ENCODE measurements at regions not wholly inside any gene's neighbourhood (a gene's known extent, or its start where the extent isn't known, plus 50 kb on each side); places are given as distances from the start of the nearest gene placed in this dataset.
A peak's percentile ranks its signal among the peaks of the same experiment; 100 is the strongest.

DNA sequence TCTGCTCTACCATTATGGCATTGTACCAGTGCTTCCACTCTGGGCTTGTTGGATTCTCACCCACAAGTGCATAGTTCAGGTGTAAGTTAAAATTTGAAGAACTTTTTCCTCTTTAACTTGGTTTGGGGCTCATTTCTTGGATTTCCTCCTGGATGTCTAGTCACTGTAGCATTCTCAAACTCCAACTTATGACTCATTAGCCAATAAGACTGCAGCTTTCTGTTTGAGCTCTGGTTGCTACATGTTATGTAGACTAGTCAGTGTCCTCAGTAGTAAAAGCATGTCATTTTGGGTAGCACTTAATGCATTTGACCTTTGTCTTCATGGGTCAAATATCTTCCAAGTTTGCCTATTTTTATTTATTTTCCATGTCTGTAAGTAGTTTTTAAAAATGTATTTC lies 790.8 kb downstream of the BRINP1 start:
- peak; percentile 47 for DNase-seq (ENCODE audit: low read depth)

DNA sequence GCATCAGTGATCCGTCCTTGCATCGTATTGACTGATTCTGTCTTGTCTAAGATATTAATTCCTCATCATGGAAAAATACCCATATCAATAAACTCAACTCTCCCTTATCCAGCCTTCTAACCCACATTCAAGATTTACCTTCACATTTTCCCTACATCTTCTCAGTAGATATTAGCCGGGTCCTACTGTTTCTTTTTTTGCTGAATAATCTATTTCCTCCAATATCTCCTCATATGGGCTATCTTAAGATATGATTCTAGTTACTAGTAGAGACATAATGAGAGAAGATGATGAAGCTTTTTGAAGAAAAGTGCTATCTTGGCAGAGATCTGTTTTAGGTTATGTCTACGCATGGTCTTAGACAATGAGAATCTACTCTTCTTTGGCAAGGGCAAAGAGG lies 785.8 kb downstream of the BRINP1 start:
- DNase-seq (ENCODE audit: low read depth): no peak

DNA sequence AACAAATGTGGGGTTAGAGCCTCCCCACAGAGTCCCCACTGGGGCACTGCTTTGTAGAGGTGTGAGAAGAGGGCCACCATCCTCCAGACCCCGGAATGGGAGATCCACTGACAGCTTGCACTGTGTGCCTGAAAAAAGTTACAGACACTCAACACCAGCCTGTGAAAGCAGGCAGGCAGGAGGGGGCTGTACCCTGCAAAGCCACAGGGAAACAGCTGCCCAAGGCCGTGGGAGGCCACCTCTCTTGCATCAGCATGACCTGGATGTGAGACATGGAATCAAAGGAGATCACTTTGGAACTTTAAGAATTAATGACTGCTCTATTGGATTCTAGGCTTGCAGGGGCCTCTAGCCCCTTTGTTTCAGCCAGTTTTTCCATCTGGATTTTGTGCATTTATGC lies 782.3 kb downstream of the BRINP1 start:
- no peak for DNase-seq (ENCODE audit: low read depth)

DNA sequence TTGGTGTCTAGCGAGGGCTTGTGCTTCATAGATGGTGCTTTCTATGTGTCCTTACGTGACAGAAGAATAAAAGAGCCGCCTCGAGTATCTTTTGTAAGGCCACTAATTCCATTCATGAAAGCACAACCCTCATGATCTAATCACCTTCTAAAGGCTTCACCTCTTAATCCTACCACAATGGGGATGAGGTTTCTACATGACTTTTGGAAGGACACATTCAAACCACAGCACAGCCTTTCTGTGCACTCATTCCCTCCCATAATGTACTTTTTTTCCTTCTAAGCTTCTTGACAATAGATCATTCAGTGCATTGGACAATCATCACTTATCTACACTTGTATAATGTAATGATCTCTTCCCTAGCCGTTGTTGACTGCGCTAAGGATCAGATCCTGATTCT lies 774.8 kb downstream of the BRINP1 start:
- DNase-seq (ENCODE audit: low read depth): no peak

DNA sequence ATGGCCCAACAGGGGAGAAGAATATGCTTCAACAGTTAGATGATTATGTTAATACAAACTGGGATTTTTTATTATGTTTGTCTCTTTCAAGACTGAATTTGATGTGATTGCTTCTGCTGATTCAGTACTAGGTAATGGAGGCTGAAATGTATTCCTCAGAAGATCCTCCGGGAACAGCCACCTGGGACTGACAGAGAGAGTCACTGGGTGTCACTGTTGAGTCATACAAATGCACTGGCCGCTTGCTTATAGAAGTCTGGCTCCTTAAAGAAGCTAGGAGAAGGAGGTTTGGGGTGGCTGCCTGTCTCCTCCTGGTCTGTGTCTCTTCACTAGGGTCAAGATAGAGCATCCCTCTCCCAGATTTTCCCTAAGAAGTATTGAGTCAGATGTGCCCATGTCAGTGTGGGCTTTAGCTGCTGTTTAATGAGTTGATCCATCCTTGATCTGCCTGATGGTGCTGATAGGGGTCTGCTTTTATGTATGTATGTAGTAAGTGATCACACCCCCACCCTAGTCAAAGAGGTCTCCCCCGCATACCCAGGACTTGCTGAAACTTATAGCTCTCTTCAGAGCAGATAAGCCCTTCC lies 773.4 kb downstream of the BRINP1 start:
- no peak for DNase-seq (ENCODE audit: low read depth)

DNA sequence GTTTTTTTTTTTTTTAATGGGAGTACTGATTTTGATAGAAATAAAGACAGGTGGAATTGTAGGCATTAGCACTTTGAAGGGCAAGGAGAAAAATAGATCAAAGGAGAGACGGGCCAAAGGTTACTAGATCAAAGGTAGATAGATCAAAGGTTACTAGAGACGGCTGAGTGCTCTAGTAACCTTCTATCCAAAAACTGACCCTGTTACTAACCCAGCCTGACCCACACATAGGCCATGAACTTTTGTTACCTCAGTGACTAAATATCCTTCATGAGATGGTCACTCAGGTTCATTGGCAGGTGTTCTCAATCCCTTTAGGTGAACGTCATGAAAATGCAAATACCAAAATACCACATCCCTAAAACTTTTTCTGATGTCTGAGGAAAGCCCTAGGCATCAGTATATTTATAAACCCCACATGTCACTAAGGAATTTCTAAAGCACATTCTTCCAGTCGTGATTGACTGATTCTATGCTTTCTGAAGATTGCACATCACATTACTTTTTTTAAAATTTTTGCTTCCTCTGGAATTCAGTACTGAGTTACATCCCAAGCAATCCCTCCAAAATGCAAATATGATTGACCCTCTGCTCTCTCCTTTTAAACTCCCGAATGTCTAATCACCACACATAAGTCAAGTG lies 772.7 kb downstream of the BRINP1 start:
- DNase-seq (ENCODE audit: low read depth): no peak

DNA sequence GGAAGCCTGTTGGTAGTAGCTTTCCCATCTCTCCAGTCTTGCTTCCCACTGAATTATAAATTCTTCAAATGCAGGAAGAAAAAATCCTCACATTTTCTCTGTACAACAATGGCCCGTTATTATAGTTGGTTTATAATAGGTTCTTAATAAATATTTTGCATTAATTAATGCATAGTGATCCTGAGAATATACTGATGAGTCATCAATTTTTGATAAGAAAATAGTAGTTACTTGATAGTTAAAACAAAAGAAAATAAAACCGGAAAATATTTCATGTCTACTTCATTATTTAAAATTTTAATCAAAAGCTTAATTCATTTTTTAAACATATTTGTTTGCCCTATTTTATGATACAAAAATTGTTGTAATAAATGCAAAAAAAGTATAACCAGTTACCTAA lies 762.6 kb downstream of the BRINP1 start:
- DNase-seq (ENCODE audit: low read depth): no peak

DNA sequence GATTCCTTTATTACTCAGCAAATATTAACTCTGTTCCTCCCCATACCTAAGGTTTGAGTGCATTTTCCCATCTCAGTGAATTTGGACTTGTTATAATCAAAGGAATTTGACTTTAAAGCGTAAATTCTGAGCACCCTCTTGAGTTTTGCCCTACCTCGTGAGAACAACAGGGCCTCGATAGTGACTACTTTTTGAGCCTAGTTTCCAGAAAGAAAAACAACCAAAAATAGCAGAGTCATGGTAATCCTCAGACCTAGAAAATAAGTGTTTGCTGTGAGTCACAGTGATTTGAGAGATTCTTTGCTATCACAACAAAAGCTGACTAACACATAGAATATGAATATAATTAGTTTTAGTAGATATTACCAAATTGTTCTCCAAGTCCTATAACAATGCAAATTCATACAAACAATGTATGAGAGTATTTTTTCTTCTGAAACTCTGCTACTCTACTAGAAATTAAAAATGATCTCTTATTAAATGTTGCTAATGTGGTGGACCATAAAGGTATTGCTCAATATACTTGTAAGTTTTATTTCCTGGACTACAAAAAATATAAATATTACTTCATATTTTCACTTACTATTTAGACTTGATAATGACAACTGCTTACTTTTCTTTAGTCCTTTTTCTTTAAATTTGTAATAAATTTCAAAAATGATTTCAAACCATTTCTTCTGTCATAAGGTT lies 759.7 kb downstream of the BRINP1 start:
- peak; percentile 43 for DNase-seq (ENCODE audit: low read depth)

DNA sequence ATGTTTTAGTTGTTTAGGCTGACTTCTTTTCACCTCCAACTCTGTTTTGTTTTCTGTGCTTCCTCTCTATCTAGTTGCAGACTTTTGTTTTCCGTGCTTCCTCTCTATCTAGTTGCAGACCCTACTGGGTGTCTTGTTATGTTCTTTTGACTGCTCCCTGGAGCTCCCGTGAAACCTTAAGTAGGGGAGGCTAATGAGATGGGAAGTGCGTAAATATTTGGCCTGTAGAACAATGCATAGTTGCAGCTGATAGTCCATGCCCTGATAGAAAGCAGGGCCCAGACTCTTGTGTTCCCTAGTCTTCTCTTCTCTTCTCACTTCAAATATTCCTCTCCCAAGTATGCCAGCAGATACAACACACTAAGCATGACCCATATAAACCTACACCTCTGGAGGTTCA lies 757.0 kb downstream of the BRINP1 start:
- DNase-seq (ENCODE audit: low read depth): no peak

DNA sequence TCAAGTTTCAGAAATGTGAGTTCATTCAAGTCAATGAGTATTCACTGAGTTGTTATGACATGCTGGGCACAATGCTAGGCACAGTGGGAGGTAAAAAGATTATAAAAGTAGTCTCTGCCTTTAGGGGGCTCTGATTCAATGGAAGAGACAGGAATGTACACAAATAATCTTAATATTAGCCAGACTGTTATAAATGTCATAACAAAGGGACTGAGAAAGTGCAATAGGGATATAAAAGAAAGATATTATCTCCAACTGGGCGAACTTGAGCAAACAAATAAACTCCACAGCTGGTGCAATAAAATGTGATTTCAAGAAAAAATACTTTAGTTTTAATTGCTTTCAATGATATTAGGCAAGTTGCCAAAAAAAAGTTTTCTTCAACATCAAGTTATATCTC lies 755.2 kb downstream of the BRINP1 start:
- DNase-seq (ENCODE audit: low read depth): no peak

DNA sequence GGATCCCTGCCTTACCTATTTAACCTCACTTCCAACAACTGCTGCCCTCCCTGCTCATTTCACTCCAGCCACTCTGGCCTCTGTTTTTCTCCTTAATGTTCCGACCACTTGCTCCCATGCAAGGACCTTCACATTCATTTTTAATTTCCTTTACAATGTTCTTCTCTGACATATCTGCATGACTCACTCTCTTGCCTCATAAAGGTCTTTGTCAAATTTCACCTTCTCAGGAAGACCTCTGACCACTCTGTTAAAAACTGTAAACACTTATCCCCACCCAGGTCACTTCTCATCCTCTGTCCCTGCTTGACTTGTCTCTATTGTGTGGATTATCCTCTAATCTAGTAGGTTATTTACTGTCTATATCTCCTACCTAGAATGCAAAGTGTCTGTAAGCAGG lies 751.2 kb downstream of the BRINP1 start:
- no peak for DNase-seq (ENCODE audit: low read depth)

DNA sequence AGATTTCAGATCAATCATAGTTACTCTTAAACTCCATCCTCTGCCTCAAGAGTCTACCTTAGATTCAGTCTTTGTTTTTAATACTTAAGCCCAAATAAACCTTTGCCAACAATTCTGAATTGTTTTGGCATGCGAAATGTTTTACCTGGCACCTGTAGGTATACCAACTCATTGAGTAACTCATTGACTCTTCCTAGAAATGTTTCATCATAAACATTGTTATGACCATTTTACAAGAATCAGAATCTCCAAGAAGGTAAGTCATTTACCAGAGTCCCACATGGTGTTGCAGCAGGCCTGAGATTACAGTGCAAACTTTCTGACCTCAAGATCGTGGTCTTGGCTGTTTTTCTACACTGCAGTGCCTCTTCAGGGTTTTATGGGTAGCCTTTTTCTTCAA lies 750.4 kb downstream of the BRINP1 start:
- no peak for DNase-seq (ENCODE audit: low read depth)

DNA sequence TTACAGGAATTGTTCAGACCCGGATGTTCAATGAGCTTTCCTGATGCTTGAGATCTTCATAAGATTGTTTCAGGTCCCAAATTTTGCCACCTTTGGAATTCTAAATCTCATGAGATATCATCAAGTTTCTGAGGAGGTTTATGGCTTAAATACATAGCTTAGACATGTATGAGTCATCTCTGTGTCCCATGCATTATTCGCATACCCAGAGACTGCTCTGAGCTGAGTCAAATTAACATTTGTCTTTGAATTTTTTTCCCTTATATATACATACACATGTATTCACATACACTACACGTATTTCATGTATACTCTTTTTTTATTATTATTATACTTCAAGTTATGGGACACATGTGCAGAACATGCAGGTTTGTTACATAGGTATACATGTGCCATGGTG lies 744.6 kb downstream of the BRINP1 start:
- no peak for DNase-seq (ENCODE audit: low read depth)

DNA sequence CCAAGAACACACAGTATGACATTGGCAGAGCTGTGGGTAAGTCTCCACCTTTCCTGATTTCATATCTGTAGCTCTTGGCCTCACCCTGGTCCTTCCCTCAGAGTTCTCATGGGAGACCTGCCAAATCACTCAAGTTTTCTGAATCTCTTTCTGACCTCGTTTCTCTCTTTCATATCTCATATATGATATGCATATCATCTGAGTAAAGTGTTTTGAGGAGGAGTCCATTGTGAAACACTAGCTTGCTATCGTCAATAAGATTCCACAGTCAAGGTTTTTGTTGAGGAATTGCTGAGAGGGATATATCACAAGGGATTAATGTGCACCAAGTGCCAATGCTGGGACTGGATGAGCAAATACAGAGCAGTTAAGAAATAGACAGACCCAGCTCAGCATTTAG lies 739.2 kb downstream of the BRINP1 start:
- no peak for DNase-seq (ENCODE audit: low read depth)

DNA sequence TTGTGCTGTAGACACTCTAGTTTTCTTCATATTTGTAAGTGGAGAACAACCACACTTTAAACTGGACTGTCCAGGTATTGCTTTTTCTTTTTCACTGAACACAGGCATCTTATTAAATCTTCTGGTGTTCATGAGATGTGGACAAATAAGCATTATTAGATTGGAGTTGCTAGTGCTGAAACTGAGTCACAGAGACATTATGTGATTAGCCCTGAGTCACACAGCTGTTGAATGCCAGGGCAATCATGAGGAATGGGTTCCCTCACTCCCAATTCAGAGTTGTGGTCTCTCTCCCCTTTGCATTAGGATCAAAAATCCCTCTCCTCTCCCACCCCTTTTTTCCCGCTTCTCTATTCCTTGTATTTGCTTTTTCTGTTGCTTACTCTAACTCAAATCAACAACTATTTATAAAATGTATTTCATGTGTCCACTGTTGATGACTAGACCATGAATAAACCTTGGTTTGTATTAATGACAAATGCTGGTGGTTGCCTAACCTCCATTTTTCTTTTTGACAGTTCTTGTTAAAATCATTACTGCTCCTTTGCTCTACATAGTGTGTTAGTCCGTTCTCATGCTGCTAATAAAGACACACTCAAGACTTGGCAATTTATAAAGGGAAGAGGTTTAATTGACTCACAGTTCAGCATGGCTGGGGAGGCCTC lies 738.2 kb downstream of the BRINP1 start:
- DNase-seq (ENCODE audit: low read depth): no peak

DNA sequence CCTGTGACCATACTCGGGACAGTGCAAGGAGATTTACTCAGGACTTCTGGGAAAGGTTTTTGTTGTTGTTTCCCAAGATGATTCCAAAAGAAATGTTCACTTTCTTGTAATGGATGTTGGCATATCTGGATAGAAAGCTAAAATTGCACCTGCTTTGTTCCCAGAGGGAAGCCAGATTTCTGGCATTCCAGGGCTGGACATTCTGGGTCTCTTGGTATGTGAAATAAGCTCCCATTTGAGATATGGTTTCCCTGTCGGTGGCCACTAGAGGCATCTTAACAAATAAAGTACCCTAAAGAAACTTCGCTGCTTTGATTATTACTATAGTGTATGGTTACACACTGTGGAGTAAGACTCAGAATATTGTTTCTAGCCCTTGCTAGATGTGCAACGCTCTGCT lies 737.3 kb downstream of the BRINP1 start:
- no peak for DNase-seq (ENCODE audit: low read depth)

DNA sequence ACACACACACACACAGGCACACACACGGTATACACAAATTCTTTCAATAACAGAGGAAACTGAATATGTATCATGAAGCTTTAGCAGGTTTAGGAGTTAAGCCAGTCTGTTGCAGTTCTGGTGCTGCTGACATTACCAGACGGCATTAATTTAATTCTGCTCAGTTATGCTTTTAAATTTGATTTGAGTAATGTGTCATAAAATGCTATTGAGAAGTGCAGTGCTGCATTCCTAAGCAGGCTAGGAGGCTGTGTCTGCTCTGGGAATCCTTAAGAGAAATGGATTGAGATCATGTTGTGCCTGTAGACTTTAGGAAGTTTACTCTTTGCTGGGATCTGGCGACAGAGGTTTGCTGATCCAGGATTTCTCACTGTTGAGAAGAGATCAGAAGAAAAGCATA lies 733.8 kb downstream of the BRINP1 start:
- DNase-seq (ENCODE audit: low read depth): no peak

DNA sequence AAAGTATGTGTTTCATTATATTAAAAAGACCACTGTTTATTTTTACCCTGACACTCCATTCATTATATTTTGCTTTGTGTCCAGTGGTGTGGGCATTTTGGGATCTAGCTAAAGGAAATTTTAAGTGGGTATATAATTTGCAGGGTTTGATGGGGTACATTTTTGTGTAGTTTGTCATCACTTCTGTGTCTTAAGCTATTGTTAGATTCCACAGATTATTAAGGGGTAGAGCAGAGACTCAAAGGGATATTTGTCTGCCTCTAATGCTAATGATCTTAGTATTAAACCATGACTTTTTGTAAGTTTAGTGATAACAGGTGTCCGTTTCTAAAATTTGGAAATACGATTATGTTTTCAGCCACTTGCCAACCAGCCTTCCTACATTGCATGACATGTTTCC lies 731.6 kb downstream of the BRINP1 start:
- no peak for DNase-seq (ENCODE audit: low read depth)

DNA sequence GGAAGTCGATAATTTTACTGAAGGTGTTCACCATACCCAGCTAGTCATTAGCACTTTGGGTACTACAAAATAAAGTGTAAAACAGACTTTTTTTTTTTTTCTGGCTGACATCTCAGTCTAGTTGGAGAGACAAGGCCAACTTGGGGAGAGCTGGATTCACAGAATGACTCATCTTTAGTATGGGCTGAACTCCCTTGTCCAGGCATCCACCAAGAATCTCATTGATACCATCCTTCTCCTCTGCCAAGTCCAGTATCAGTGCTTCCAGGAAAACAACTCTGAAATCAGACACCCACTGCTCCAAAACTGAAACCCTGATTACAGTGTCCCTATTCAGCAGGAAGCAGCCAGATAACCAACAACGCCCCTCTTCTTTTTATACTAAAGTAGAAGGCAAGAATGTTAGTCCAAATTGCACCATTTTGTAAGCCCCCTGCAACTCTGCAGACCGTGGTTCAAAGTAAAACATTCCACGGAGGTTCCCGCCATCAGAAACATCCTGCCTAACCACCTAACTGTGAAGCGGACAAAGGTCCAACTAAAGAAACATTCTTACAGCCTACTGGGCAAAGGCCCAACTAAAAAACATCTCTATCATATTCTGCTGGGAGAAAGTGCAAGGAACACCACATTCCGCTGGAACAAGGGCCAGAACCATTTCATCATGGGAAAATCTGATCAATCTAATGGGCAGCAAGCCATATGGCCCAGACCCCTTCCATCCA lies 728.2 kb downstream of the BRINP1 start:
- peak; percentile 72 for DNase-seq (ENCODE audit: low read depth)

DNA sequence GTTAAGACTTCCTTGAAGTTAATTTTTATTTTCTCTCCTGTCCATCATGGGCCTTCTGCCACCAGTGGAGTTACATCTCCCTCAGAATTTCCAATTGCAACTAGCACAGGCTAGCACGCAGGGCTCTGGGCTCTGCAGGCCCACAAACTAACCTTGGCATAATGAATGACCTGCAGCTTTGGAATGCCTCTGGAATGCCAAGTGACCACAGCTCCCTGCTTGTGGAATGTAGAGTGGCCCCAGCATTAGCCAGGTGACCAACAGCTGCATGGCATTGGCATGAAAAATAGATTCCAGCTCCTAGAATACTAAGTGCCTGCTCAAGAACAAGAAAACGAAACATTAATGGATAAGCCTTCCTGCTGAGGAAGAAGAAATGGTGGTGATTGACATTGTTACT lies 726.1 kb downstream of the BRINP1 start:
- DNase-seq (ENCODE audit: low read depth): peak; percentile 92

DNA sequence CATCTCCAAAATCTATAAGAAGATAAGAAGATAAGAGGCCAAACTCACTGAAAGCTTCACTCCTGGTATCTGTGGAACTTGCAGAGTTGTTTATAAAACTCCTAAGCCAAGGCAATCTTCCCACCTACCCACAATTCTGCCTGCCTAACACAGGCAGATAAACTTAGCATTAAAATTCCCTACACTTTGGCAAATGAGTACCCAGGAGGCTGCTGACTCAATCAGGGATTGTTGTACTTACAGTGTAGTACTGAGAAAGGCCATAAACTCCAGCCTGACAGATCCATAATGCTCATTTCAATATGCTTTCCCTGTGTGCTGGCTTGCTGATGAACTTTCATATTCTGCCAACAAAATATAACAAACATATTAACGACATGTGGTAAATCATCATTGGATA lies 725.2 kb downstream of the BRINP1 start:
- DNase-seq (ENCODE audit: low read depth): no peak

DNA sequence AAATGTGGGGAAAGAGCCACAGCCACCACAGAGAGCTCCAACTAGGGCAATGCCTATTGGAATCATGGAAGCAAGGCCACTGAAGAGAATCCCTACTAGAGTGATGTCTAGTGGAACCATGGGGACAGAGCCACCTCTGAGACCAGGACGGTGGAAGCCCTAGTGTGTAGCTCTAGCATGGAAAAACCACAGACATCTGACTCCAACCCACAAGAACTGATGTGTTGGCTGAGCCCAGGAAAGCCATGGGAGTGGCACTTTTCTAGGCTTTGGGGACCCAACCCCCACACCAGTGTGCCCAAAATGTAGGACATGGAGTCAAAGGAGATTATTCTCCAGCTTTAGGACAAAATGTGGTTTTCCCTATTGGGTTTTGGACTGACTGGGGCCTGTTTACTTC lies 721.9 kb downstream of the BRINP1 start:
- no peak for DNase-seq (ENCODE audit: low read depth)

DNA sequence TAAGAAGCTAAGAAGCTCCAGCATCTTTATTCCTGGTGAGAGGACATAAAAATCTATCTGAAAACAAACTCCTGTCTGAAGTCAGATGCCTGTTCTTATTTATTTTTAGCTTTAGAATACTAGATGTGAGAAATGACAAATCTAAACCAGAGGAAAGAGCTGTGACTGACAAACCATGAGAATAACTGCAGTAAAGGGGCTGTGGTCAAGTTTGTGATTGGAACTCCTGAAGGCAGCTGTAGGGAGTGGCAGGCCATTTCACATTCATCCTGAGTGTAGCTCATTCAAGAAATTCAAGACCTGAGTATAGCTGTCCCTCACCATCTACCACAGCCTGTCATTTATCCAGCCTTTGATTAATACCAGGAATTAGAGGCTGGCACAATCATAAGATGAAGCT lies 718.8 kb downstream of the BRINP1 start:
- DNase-seq (ENCODE audit: low read depth): no peak

All from HS-27A (cell line).